CD1c-positive myeloid dendritic cell (primary cell): ENCODE measurements at regions not wholly inside any gene's neighbourhood (a gene's known extent, or its start where the extent isn't known, plus 50 kb on each side); places are given as distances from the start of the nearest gene placed in this dataset.
"Not testable (repeated sequence)": the region's sequence is repeated elsewhere in the genome, so short reads cannot be mapped to it uniquely, and the experiment has no call there.

Experiments
- DNase-seq: peaks from one replicate; pipeline ENCODE4 v3.0.0-alpha.2; 2016; ENCODE audit errors: extremely low spot score

DNA sequence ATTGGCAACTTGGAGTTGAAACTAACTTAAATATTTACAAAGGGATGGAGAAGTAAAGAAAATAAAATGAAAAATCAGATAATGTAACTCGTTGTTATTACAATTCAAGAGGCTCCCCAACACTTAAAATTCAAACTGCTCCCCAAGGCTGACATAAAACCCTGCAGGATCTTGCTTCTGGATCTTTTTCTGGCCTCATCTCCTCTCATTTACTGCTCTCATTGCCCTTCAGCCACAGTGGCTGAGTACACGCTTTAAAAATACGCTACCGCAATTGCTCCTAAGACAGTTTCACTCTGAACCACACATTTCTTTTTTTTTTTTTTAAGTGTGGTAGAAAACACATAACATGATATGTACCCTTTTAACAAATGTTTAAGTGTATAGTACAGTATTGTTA lies 718.1 kb upstream of the ANO3 start:
- no peak for DNase-seq

DNA sequence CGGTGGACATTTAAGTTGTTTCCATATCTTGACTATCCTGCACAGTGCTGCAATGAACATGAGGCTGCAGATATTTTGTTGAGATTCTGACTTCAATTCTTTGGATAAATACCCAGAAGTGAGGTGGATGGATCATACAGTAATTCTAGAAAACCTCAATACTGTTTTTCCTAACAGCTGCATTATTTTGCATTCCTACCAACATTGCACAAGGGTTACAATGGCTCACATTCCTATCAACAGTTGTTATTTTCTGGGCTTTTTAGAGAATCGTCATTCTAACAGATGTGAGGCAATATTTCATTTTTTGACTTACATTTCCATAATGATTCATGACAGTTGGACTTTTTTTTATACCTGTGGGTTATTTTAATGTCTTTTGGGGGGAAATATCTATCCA lies 716.9 kb upstream of the ANO3 start:
- no peak for DNase-seq

DNA sequence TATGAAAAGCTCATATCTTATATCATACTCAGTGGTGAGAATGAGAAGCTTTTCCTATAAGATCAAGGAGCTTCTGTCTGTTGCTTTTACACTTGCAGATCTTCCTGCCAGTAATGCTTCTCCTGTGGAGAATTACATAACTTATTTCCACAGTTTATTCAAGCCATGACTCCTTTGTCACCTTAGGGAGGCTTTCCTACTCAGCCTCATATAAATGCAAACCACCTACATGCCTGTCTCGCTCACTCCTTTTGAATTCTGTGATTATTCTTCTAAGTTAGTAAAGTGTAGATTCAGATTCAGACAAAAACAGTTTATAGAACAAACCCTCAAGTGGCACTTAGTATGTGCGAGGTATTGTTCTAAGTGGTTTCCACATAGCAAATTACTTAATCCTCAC lies 716.1 kb upstream of the ANO3 start:
- no peak for DNase-seq

DNA sequence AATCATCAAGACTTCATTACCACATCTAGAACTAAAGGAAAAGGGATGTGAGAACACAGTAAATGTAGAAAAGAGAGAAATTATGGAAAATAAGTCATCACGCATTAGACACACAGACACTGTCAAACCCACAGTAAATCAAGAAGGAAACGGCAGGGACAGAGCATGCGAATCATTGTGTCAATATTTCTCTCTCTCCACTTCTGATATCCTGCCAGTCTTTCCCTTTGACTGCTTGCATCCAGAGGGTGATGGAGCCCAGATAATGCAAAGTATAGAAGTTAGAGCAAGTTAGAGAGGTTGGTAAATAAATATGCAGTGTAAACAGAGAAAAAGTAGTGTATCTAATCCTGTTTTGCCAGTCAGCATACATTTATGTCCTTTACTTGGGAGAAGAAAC lies 706.8 kb upstream of the ANO3 start:
- DNase-seq, result no peak

- DNase-seq, result no peak
Measured at GRCh38 chr11:25628030-25628429, 703.9 kb upstream of the ANO3 start.

GRCh38 chr11:25633230-25633629 lies 698.7 kb upstream of the ANO3 start:
- no peak for DNase-seq

DNA sequence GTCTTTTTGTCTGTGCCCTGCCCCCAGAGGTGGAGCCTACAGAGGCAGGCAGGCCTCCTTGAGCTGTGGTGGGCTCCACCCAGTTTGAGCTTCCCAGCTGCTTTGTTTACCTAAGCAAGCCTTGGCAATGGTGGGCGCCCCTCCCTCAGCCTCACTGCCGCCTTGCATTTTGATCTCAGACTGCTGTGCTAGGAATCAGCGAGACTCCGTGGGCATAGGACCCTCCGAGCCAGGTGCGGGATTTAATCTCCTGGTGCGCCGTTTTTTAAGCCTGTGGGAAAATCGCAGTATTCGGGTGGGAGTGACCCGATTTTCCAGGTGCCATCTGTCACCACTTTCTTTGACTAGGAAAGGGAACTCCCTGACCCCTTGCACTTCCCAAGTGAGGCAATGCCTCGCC lies 682.7 kb upstream of the ANO3 start:
- not testable (repeated sequence) for DNase-seq

GRCh38 chr11:25650319-25650718 lies 681.6 kb upstream of the ANO3 start:
- DNase-seq, result no peak

- no peak for DNase-seq
Measured at GRCh38 chr11:25655636-25656035, 676.3 kb upstream of the ANO3 start.

- no peak for DNase-seq
Measured at GRCh38 chr11:25658916-25659315, 673.0 kb upstream of the ANO3 start.

DNA sequence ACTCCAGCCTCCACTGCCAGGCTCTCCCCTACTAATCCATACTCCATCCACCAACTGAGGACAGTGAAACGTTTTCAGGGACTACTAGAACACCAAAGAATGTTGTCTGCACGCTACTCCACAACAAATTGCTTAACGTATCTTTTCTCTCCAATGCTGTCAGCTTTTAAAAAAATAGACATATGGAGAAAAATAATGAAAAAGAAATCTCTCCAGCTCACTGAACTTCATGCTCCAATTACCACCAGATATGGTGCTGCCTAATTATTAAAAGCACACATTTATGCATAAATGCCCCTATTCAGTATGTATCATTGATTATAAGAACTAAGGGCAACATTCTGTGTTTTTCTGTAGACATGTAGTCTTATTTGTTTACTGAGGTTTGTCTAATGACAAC lies 672.2 kb upstream of the ANO3 start:
- no peak for DNase-seq

DNA sequence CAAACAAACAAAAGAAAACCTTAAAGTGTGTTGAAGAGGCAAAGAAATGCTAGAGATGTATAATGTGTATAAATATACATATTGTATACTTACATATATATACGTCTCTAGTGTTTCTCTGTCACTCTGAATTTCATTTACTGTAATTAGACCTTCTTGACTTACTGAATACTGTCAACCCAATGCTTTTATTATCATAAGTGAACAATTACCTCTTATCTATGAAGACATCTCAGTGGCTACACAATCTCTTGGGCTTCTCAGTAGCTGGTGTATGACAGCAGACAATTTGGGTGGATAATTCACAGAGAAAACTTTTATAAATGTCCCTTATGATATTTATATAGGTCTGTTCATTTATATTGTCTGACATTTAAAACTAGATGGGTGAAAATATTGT lies 664.1 kb upstream of the ANO3 start:
- DNase-seq, result no peak

DNA sequence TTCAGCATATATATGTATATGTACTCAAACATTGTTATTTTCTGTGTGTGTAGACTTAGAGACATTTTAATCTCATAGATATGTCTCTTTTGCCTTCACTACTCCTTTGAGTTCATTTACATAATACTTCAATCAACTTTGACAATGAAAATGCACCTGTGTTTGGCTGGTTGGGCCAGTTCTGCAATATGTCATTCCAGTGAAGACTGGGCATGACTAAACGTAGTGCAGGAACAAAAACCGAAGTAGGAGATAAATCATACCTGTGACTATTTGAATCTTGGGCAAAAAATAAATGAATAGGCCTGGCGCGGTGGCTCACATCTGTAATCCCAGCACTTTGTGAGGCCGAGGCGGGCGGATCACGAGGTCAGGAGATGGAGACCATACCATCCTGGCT lies 640.0 kb upstream of the ANO3 start:
- DNase-seq, result no peak

DNA sequence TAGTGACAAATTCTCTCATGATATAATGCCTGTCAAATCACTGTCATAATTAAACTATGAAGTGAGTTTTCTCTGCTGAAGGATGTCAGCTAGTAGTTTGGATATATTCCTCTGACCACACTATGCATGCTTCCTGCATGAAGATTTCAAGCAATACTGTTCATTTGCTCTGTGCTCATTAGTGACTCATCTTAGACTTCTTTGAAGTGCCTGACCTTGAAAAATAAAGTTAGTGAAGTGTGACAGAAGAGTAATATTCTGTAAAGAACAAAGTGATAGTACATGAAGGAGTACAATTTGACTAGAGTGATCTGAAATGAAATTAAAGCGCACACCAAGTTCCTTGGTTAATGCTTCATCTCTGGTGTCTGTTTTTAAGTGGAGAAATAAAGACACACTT lies 629.5 kb upstream of the ANO3 start:
- no peak for DNase-seq

- DNase-seq, result no peak
Measured at GRCh38 chr11:25710975-25711374, 621.0 kb upstream of the ANO3 start.

DNA sequence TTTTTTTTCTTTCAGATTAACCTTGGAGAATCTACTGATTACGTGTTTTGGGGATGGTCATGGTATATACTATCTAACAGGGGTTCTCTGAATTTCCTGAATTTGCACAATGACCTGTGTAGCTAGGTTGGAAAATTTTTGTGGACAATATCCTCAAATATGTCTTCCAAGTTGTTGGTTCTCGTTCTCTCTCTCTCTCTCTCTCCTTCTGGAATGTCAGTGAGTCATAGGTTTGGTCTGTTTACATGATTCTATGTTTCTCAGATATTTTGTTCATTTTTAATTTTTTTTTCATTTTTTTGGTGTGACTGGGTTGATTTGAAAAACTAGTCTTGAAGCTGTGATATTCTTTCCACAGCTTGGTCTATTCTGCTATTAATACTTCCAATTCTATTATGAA lies 604.0 kb upstream of the ANO3 start:
- DNase-seq, result no peak

GRCh38 chr11:25730230-25730629 lies 601.7 kb upstream of the ANO3 start:
- no peak for DNase-seq

GRCh38 chr11:25733777-25734176 lies 598.2 kb upstream of the ANO3 start:
- DNase-seq, result no peak

- DNase-seq, result no peak
Measured at GRCh38 chr11:25734591-25735211, 597.2 kb upstream of the ANO3 start.

GRCh38 chr11:25737071-25737675 lies 594.8 kb upstream of the ANO3 start:
- DNase-seq, result no peak

DNA sequence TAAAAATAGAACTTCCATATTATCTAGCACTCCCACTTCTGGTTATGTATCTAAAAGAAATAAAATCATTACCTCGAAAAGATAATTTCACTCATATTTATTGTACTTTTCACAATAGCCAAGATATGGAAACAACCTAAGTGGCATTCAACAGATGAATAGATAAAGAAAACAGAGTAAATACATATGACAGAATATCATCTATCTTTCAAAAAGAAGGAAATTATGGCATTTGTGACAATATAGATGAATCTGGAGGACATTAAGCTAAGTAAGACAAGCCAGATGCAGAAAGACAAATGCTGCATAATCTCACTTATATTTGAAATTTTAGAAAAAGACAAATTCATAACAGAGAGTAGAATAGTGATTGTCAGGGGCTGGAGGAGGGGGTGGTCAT lies 590.0 kb upstream of the ANO3 start:
- DNase-seq, result no peak

- no peak for DNase-seq
Measured at GRCh38 chr11:25742800-25743199, 589.1 kb upstream of the ANO3 start.

- no peak for DNase-seq
Measured at GRCh38 chr11:25755381-25755780, 576.5 kb upstream of the ANO3 start.

- DNase-seq, result no peak
Measured at GRCh38 chr11:25755918-25756584, 575.9 kb upstream of the ANO3 start.
